ENCODE measurements at regions not wholly inside any gene's neighbourhood (a gene's known extent, or its start where the extent isn't known, plus 50 kb on each side); places are given as distances from the start of the nearest gene placed in this dataset.

GRCh38 chr11:80240245-80240644 lies 799.4 kb upstream of the TENM4 start:
- DNase-seq (ENCODE audit: low spot score in 2 of 2) (no peak), ATAC-seq (ENCODE audit: low read depth) (no peak)
- Mint-ChIP-seq H3K4me3 (no peak overlapping the region), H3K4me1 (no peaks in the 10 kb centered on the region), H3K27me3 (no peaks in the 10 kb centered on the region), H3K27ac (no peak overlapping the region), H3K36me3 (no peaks in the 10 kb centered on the region), H3K9me3 (peaks cover 16% of the 10 kb centered on the region)

- ATAC-seq (ENCODE audit: low read depth): no peak
- Mint-ChIP-seq H3K27ac (no peak overlapping the region), H3K27me3 (no peaks in the 10 kb centered on the region), H3K36me3 (no peaks in the 10 kb centered on the region), H3K4me3 (no peak overlapping the region), H3K9me3 (peaks cover 20% of the 10 kb centered on the region), H3K4me1 (no peaks in the 10 kb centered on the region)
- DNase-seq (ENCODE audit: low spot score in 2 of 2): no peak
Observed at GRCh38 chr11:80239217-80239616, 798.4 kb upstream of the TENM4 start.

DNA sequence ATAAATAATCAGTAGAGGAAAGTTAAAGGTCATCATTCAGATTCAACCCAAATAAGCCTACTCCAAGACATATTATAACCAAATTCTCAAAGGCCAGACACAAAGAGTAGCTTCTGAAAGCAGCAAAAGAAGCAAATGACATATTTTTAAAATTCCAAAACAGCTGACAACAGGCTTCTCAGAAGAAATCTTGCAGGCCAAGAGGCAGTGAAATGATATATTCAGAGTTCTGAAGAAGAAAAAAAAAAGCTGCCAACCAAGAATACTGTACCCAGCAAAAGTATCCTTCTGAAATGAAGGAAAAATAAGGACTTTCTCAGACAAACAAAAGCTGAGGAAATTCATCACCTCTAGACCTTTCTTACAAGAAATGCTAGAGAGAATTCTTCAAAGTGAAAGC lies 787.1 kb upstream of the TENM4 start:
- no peak for ATAC-seq (ENCODE audit: low read depth)
- no peak for DNase-seq (ENCODE audit: low spot score in 2 of 2)
- Mint-ChIP-seq H3K4me3 (no peak overlapping the region), H3K36me3 (no peaks in the 10 kb centered on the region), H3K9me3 (peaks cover 9% of the 10 kb centered on the region), H3K27ac (no peak overlapping the region), H3K27me3 (no peaks in the 10 kb centered on the region), H3K4me1 (no peaks in the 10 kb centered on the region)

DNA sequence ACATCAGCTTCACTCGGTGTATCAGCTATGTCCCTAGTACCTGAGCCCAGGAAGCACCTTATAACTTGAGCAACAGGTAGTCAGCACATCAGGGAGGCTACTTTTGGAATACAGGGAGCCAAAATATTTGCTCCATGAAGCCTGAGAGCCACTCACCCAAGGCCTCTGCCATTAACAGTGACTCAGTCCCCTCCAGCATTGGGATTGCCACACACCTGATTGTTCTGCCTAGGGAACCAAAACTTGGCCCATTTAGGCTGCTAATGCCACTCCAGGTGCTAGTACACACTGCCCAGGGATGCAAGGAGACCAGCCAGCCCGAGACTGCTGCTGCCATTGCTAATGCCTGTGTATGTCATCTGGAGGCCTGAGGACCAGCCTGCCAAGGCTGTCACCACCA lies 773.6 kb upstream of the TENM4 start:
- Mint-ChIP-seq H3K4me3 (no peak overlapping the region), H3K27ac (no peak overlapping the region), H3K27me3 (no peaks in the 10 kb centered on the region), H3K4me1 (no peaks in the 10 kb centered on the region), H3K9me3 (peaks cover 6% of the 10 kb centered on the region), H3K36me3 (no peaks in the 10 kb centered on the region)
- no peak for DNase-seq (ENCODE audit: low spot score in 2 of 2)
- no peak for ATAC-seq (ENCODE audit: low read depth)

DNA sequence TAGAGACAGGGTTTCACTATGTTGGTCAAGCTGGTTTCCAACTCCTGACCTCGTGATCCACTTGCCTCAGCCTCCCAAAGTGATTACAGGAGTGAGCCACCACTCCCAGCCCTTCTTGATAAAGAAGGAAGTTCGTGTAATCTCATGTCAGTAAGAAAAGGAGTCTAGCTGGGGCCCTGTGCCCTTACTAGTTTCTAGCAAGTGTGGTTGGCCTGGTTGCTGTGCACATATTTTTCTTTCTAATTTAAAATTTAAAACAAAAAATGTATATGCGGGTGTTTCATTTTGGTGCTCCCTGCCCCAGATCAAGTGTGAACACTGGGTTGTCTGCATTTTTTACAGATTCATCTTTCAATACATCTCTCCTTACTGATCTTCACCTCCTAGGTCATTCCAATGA lies 770.8 kb upstream of the TENM4 start:
- Mint-ChIP-seq H3K27ac (no peak overlapping the region), H3K36me3 (no peaks in the 10 kb centered on the region), H3K4me3 (no peak overlapping the region), H3K4me1 (no peaks in the 10 kb centered on the region), H3K9me3 (peaks cover 4% of the 10 kb centered on the region), H3K27me3 (no peaks in the 10 kb centered on the region)
- no peak for DNase-seq (ENCODE audit: low spot score in 2 of 2)
- no peak for ATAC-seq (ENCODE audit: low read depth)

GRCh38 chr11:80204021-80204420 lies 763.2 kb upstream of the TENM4 start:
- Mint-ChIP-seq H3K4me3 (no peak overlapping the region), H3K9me3 (peaks cover 3% of the 10 kb centered on the region), H3K4me1 (no peaks in the 10 kb centered on the region), H3K27me3 (no peaks in the 10 kb centered on the region), H3K36me3 (no peaks in the 10 kb centered on the region), H3K27ac (no peak overlapping the region)
- ATAC-seq (ENCODE audit: low read depth): no peak
- DNase-seq (ENCODE audit: low spot score in 2 of 2): no peak

DNA sequence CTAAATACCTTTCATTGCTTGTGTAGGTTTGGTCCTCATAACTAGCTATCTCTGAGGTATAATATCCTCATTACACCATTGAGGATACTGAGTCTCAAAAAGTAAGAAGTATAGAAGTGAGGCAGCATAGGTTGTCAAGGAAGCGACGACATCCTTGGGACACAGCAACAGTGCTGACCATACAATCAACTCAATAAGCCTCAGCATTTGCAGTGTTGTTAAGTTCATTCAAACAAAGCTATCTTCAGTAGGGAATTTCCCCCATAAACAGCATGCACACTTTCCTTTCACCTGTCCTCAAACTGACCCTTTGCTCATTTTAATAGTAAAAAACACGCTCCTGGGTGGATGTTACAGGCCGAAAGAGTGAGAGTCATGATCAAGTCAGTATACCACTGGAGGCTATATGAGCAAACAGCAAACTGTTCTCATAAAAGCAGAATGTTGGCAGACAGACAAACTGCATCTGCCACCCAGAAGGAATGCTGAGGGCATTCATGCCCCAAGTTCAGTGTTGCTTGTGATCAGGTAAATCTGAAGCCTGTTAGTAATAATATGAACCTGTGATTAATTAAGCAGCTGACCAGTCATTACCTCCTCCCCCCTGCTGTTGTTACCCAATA lies 756.2 kb upstream of the TENM4 start:
- no peak for DNase-seq (ENCODE audit: low spot score in 2 of 2)
- Mint-ChIP-seq H3K4me1 (no peaks in the 10 kb centered on the region), H3K27me3 (no peaks in the 10 kb centered on the region), H3K36me3 (no peaks in the 10 kb centered on the region), H3K9me3 (peaks cover 2% of the 10 kb centered on the region), H3K4me3 (no peak overlapping the region), H3K27ac (no peak overlapping the region)
- ATAC-seq (ENCODE audit: low read depth): no peak

DNA sequence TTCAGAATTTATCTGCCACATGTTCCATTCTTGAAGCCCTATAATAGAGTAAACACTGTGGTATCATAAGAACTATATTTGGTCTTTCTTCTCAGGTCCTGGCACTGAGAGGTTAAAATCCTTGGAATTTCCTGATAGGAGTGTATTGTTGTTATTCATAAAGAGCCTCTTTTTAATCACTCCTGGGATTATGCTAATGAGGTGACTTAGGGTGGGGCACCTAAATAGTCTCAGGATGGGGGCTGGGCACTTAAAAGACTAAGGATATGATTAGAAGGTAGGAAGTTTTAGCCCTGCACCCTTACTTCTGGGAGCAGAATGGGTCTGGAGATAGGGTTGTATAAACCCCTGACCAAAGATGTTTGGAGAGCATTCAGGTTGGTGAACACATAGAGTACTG lies 755.2 kb upstream of the TENM4 start:
- Mint-ChIP-seq H3K27ac (no peak overlapping the region), H3K4me3 (no peak overlapping the region), H3K36me3 (no peaks in the 10 kb centered on the region), H3K27me3 (no peaks in the 10 kb centered on the region), H3K4me1 (no peaks in the 10 kb centered on the region), H3K9me3 (peaks cover 2% of the 10 kb centered on the region)
- DNase-seq (ENCODE audit: low spot score in 2 of 2) (no peak), ATAC-seq (ENCODE audit: low read depth) (no peak)

- Mint-ChIP-seq H3K27me3 (no peaks in the 10 kb centered on the region), H3K9me3 (peaks cover 2% of the 10 kb centered on the region)
Observed at GRCh38 chr11:80194625-80195024, 753.8 kb upstream of the TENM4 start.

GRCh38 chr11:80194016-80194415 lies 753.2 kb upstream of the TENM4 start:
- no peak for ATAC-seq (ENCODE audit: low read depth)
- H3K9me3 Mint-ChIP-seq: peaks cover 2% of the 10 kb centered on the region
- no peaks in the 10 kb centered on the region for H3K27me3 Mint-ChIP-seq
- H3K27ac Mint-ChIP-seq: no peak overlapping the region
- no peak for DNase-seq (ENCODE audit: low spot score in 2 of 2)
- no peaks in the 10 kb centered on the region for H3K4me1 Mint-ChIP-seq
- H3K4me3 Mint-ChIP-seq: no peak overlapping the region
- no peaks in the 10 kb centered on the region for H3K36me3 Mint-ChIP-seq

More at GRCh38 chr11:80194625-80195024, 753.8 kb upstream of the TENM4 start:
- H3K4me3 Mint-ChIP-seq: no peak overlapping the region
- no peak for DNase-seq (ENCODE audit: low spot score in 2 of 2)
- no peaks in the 10 kb centered on the region for H3K4me1 Mint-ChIP-seq
- no peak for ATAC-seq (ENCODE audit: low read depth)
- H3K36me3 Mint-ChIP-seq: no peaks in the 10 kb centered on the region
- no peak overlapping the region for H3K27ac Mint-ChIP-seq

DNA sequence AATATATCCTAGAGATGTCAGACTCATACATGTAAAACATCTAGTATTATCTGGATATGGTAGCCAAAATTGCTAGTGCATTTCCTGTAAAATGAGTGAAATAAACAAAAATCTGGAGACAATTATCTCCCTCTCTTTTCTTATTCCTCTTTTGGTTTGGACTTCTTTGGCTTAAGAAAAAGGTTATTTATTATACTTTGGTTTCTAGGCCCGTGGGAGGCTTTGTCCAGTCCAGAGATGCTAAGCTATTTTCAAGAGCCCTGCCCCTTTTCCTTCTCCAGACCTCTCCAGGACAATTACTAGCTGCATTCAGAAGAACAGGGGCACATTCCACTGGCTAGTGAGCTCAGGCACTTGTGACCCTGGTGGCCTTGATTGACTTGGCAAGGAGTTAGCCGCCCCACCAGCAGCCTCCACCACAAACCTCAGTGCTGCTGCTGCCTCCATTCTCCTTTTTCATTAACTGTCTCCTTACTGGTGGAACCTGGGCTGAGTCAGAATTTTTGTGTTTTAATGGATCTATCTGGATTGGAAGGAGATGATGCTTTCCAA lies 747.3 kb upstream of the TENM4 start:
- H3K4me3 Mint-ChIP-seq: no peak overlapping the region
- no peaks in the 10 kb centered on the region for H3K27me3 Mint-ChIP-seq
- no peak overlapping the region for H3K27ac Mint-ChIP-seq
- peaks cover 10% of the 10 kb centered on the region for H3K9me3 Mint-ChIP-seq
- H3K4me1 Mint-ChIP-seq: no peaks in the 10 kb centered on the region
- ATAC-seq (ENCODE audit: low read depth) (no peak), DNase-seq (ENCODE audit: low spot score in 2 of 2) (no peak)
- no peaks in the 10 kb centered on the region for H3K36me3 Mint-ChIP-seq

- Mint-ChIP-seq H3K4me1 (no peaks in the 10 kb centered on the region), H3K9me3 (peaks cover 10% of the 10 kb centered on the region), H3K27me3 (no peaks in the 10 kb centered on the region), H3K4me3 (no peak overlapping the region), H3K27ac (no peak overlapping the region), H3K36me3 (no peaks in the 10 kb centered on the region)
- DNase-seq (ENCODE audit: low spot score in 2 of 2) (no peak), ATAC-seq (ENCODE audit: low read depth) (no peak)
Observed at GRCh38 chr11:80186692-80187091, 745.9 kb upstream of the TENM4 start.

GRCh38 chr11:80182901-80183300 lies 742.1 kb upstream of the TENM4 start:
- Mint-ChIP-seq H3K36me3 (no peaks in the 10 kb centered on the region), H3K4me3 (no peak overlapping the region), H3K9me3 (peaks cover 8% of the 10 kb centered on the region), H3K27ac (no peak overlapping the region), H3K27me3 (no peaks in the 10 kb centered on the region), H3K4me1 (no peaks in the 10 kb centered on the region)
- DNase-seq (ENCODE audit: low spot score in 2 of 2) (no peak), ATAC-seq (ENCODE audit: low read depth) (no peak)

- Mint-ChIP-seq H3K36me3 (no peaks in the 10 kb centered on the region), H3K4me1 (no peaks in the 10 kb centered on the region), H3K9me3 (peaks cover 23% of the 10 kb centered on the region), H3K27ac (no peak overlapping the region), H3K4me3 (no peak overlapping the region), H3K27me3 (no peaks in the 10 kb centered on the region)
- no peak for DNase-seq (ENCODE audit: low spot score in 2 of 2)
- ATAC-seq (ENCODE audit: low read depth): no peak
Observed at GRCh38 chr11:80173371-80174136, 732.7 kb upstream of the TENM4 start.

DNA sequence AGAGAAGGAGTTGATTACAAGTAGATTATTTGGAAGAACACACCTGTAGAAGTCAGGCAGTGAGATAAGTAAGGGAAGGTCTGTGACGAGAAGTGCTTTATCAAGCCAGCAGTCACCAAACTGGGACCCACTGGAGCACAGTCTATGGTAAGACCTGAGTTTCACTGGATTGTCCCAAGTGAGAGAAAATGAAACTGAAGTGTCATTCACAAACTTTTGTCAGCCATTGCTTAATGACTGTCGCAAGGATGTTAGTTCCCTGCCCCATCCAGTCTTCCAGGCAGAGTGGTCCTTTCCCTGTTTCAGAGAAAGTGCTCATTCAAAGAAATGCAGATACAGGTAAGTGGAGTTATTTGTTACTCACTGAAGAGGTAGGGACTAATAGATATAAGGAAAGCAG lies 728.0 kb upstream of the TENM4 start:
- H3K27ac Mint-ChIP-seq: no peak overlapping the region
- H3K9me3 Mint-ChIP-seq: peaks cover 24% of the 10 kb centered on the region
- no peaks in the 10 kb centered on the region for H3K36me3 Mint-ChIP-seq
- H3K4me3 Mint-ChIP-seq: no peak overlapping the region
- H3K27me3 Mint-ChIP-seq: no peaks in the 10 kb centered on the region
- DNase-seq (ENCODE audit: low spot score in 2 of 2): no peak
- H3K4me1 Mint-ChIP-seq: no peaks in the 10 kb centered on the region
- ATAC-seq (ENCODE audit: low read depth): no peak
